ENCODE measurements at regions not wholly inside any gene's neighbourhood (a gene's known extent, or its start where the extent isn't known, plus 50 kb on each side); places are given as distances from the start of the nearest gene placed in this dataset.

DNA sequence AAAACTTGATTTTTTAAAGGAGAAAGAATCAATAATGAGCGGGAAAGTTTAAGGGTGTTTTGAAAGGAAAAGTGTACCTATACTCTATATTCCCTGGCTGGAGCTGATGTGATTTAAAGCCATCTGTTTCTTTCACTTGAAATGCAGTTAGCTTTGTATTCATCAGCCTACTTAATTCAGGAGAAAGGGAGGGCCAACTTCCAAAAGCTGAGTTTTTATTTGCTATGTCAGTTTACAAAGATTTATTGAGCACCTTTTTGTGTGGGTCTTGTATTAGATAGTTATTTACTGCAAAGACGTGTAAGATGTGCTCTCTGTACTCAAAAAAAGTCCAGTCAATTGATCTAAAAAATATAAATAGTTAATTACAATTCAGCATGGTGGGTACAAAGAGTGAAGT, 176.2 kb upstream of the GOLIM4 start:
- CTCF ChIA-PET: interaction anchor here (1.2 kb wide), 1 partner anchor 22 kb away, joined by 4 read pairs; no protein-coding TSS in a partner anchor
- H3K4me3 Mint-ChIP-seq: no peak overlapping the region
- H3K4me1 Mint-ChIP-seq: peaks cover 32% of the 10 kb centered on the region
- no peaks in the 10 kb centered on the region for H3K27me3 Mint-ChIP-seq (ENCODE audit: low read depth)
- peaks cover 17% of the 10 kb centered on the region for H3K9me3 Mint-ChIP-seq
- DNase-seq (ENCODE audit: low spot score): no peak
- TF ChIP-seq ELF4 (CRISPR knock-in tag; IDR thresholded peaks at IDR 0.05; ENCODE audit: low read depth) (no peak), TEAD4 (CRISPR knock-in tag; IDR thresholded peaks at IDR 0.05) (no peak)
- H3K36me3 Mint-ChIP-seq: 0 out of 2 replicates have a peak, but pooled peaks cover 4% of the 10 kb centered on the region
- POLR2A ChIA-PET: no interaction called here
- ATAC-seq: no peak
- H3K27ac Mint-ChIP-seq: no peak overlapping the region

DNA sequence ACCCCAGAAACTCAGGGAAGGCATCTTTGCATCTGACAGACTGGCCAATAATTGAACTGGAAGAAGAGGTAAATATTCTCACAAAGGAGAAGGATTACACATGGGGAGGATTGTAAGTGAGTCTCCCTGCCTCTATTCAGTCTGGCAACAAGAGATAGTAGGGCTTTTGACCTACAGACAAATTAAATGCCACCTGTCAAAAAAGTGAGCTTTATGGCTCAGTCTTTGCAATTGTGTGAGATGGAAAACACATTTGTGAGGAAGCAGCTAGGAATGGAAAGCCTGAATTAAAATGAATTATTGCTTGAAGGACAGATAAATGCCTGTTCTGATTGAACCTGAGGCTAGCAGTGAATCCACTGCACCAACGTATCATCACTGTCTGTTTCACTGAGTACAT, 173.3 kb upstream of the GOLIM4 start:
- CTCF ChIA-PET: no interaction called here
- DNase-seq (ENCODE audit: low spot score) (no peak), ATAC-seq (no peak)
- POLR2A ChIA-PET: no interaction called here
- Mint-ChIP-seq H3K4me3 (no peak overlapping the region), H3K27ac (no peak overlapping the region), H3K27me3 (ENCODE audit: low read depth) (no peaks in the 10 kb centered on the region), H3K36me3 (0 out of 2 replicates have a peak, but pooled peaks cover 3% of the 10 kb centered on the region), H3K9me3 (peaks cover 7% of the 10 kb centered on the region), H3K4me1 (peaks cover 13% of the 10 kb centered on the region)
- TF ChIP-seq ESRRA (CRISPR knock-in tag; IDR thresholded peaks at IDR 0.05; ENCODE audit: borderline replicate concordance): no peak
- no peak for TF ChIP-seq ZNF219 (CRISPR knock-in tag; IDR thresholded peaks at IDR 0.05; ENCODE audit: borderline replicate concordance)
- TF ChIP-seq, protein P1, sequence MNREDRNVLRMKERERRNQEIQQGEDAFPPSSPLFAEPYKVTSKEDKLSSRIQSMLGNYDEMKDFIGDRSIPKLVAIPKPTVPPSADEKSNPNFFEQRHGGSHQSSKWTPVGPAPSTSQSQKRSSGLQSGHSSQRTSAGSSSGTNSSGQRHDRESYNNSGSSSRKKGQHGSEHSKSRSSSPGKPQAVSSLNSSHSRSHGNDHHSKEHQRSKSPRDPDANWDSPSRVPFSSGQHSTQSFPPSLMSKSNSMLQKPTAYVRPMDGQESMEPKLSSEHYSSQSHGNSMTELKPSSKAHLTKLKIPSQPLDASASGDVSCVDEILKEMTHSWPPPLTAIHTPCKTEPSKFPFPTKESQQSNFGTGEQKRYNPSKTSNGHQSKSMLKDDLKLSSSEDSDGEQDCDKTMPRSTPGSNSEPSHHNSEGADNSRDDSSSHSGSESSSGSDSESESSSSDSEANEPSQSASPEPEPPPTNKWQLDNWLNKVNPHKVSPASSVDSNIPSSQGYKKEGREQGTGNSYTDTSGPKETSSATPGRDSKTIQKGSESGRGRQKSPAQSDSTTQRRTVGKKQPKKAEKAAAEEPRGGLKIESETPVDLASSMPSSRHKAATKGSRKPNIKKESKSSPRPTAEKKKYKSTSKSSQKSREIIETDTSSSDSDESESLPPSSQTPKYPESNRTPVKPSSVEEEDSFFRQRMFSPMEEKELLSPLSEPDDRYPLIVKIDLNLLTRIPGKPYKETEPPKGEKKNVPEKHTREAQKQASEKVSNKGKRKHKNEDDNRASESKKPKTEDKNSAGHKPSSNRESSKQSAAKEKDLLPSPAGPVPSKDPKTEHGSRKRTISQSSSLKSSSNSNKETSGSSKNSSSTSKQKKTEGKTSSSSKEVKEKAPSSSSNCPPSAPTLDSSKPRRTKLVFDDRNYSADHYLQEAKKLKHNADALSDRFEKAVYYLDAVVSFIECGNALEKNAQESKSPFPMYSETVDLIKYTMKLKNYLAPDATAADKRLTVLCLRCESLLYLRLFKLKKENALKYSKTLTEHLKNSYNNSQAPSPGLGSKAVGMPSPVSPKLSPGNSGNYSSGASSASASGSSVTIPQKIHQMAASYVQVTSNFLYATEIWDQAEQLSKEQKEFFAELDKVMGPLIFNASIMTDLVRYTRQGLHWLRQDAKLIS (CRISPR knock-in tag; IDR thresholded peaks at IDR 0.05; ENCODE audit: borderline replicate concordance): no peak
- no peak for TF ChIP-seq ELF4 (CRISPR knock-in tag; IDR thresholded peaks at IDR 0.05; ENCODE audit: low read depth)
- no peak for TF ChIP-seq MYBL2 (CRISPR knock-in tag; IDR thresholded peaks at IDR 0.05)
- TF ChIP-seq, protein P2, sequence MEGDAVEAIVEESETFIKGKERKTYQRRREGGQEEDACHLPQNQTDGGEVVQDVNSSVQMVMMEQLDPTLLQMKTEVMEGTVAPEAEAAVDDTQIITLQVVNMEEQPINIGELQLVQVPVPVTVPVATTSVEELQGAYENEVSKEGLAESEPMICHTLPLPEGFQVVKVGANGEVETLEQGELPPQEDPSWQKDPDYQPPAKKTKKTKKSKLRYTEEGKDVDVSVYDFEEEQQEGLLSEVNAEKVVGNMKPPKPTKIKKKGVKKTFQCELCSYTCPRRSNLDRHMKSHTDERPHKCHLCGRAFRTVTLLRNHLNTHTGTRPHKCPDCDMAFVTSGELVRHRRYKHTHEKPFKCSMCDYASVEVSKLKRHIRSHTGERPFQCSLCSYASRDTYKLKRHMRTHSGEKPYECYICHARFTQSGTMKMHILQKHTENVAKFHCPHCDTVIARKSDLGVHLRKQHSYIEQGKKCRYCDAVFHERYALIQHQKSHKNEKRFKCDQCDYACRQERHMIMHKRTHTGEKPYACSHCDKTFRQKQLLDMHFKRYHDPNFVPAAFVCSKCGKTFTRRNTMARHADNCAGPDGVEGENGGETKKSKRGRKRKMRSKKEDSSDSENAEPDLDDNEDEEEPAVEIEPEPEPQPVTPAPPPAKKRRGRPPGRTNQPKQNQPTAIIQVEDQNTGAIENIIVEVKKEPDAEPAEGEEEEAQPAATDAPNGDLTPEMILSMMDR (IDR thresholded peaks at IDR 0.05): no peak
- no peak for TF ChIP-seq NFATC4 (CRISPR knock-in tag; IDR thresholded peaks at IDR 0.05)
- TF ChIP-seq, protein P3, sequence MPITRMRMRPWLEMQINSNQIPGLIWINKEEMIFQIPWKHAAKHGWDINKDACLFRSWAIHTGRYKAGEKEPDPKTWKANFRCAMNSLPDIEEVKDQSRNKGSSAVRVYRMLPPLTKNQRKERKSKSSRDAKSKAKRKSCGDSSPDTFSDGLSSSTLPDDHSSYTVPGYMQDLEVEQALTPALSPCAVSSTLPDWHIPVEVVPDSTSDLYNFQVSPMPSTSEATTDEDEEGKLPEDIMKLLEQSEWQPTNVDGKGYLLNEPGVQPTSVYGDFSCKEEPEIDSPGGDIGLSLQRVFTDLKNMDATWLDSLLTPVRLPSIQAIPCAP (CRISPR knock-in tag; IDR thresholded peaks at IDR 0.05): no peak
- TF ChIP-seq, protein P4, sequence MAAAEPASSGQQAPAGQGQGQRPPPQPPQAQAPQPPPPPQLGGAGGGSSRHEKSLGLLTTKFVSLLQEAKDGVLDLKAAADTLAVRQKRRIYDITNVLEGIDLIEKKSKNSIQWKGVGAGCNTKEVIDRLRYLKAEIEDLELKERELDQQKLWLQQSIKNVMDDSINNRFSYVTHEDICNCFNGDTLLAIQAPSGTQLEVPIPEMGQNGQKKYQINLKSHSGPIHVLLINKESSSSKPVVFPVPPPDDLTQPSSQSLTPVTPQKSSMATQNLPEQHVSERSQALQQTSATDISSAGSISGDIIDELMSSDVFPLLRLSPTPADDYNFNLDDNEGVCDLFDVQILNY (CRISPR knock-in tag; IDR thresholded peaks at IDR 0.05): no peak
- no peak for TF ChIP-seq FOXK1 (CRISPR knock-in tag; IDR thresholded peaks at IDR 0.05)
- no peak for TF ChIP-seq CREM (CRISPR knock-in tag; IDR thresholded peaks at IDR 0.05)
- TF ChIP-seq, protein P5, sequence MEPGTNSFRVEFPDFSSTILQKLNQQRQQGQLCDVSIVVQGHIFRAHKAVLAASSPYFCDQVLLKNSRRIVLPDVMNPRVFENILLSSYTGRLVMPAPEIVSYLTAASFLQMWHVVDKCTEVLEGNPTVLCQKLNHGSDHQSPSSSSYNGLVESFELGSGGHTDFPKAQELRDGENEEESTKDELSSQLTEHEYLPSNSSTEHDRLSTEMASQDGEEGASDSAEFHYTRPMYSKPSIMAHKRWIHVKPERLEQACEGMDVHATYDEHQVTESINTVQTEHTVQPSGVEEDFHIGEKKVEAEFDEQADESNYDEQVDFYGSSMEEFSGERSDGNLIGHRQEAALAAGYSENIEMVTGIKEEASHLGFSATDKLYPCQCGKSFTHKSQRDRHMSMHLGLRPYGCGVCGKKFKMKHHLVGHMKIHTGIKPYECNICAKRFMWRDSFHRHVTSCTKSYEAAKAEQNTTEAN (CRISPR knock-in tag; IDR thresholded peaks at IDR 0.05): no peak
- no peak for TF ChIP-seq SP1 (CRISPR knock-in tag; conservative IDR thresholded peaks at IDR 0.05)
- TF ChIP-seq JAZF1 (CRISPR knock-in tag; IDR thresholded peaks at IDR 0.05): no peak
- TF ChIP-seq, protein P6, sequence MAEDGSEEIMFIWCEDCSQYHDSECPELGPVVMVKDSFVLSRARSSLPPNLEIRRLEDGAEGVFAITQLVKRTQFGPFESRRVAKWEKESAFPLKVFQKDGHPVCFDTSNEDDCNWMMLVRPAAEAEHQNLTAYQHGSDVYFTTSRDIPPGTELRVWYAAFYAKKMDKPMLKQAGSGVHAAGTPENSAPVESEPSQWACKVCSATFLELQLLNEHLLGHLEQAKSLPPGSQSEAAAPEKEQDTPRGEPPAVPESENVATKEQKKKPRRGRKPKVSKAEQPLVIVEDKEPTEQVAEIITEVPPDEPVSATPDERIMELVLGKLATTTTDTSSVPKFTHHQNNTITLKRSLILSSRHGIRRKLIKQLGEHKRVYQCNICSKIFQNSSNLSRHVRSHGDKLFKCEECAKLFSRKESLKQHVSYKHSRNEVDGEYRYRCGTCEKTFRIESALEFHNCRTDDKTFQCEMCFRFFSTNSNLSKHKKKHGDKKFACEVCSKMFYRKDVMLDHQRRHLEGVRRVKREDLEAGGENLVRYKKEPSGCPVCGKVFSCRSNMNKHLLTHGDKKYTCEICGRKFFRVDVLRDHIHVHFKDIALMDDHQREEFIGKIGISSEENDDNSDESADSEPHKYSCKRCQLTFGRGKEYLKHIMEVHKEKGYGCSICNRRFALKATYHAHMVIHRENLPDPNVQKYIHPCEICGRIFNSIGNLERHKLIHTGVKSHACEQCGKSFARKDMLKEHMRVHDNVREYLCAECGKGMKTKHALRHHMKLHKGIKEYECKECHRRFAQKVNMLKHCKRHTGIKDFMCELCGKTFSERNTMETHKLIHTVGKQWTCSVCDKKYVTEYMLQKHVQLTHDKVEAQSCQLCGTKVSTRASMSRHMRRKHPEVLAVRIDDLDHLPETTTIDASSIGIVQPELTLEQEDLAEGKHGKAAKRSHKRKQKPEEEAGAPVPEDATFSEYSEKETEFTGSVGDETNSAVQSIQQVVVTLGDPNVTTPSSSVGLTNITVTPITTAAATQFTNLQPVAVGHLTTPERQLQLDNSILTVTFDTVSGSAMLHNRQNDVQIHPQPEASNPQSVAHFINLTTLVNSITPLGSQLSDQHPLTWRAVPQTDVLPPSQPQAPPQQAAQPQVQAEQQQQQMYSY (CRISPR knock-in tag; IDR thresholded peaks at IDR 0.05): no peak
- TF ChIP-seq, protein P7, sequence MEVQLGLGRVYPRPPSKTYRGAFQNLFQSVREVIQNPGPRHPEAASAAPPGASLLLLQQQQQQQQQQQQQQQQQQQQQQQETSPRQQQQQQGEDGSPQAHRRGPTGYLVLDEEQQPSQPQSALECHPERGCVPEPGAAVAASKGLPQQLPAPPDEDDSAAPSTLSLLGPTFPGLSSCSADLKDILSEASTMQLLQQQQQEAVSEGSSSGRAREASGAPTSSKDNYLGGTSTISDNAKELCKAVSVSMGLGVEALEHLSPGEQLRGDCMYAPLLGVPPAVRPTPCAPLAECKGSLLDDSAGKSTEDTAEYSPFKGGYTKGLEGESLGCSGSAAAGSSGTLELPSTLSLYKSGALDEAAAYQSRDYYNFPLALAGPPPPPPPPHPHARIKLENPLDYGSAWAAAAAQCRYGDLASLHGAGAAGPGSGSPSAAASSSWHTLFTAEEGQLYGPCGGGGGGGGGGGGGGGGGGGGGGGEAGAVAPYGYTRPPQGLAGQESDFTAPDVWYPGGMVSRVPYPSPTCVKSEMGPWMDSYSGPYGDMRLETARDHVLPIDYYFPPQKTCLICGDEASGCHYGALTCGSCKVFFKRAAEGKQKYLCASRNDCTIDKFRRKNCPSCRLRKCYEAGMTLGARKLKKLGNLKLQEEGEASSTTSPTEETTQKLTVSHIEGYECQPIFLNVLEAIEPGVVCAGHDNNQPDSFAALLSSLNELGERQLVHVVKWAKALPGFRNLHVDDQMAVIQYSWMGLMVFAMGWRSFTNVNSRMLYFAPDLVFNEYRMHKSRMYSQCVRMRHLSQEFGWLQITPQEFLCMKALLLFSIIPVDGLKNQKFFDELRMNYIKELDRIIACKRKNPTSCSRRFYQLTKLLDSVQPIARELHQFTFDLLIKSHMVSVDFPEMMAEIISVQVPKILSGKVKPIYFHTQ (CRISPR knock-in tag; IDR thresholded peaks at IDR 0.05): no peak
- TF ChIP-seq FOXJ3 (CRISPR knock-in tag; IDR thresholded peaks at IDR 0.05; ENCODE audit: borderline replicate concordance): no peak
- no peak for TF ChIP-seq SMAD4 (CRISPR knock-in tag; IDR thresholded peaks at IDR 0.05)
